ENCODE measurements at regions not wholly inside any gene's neighbourhood (a gene's known extent, or its start where the extent isn't known, plus 50 kb on each side); places are given as distances from the start of the nearest gene placed in this dataset.
"Not testable (repeated sequence)": the region's sequence is repeated elsewhere in the genome, so short reads cannot be mapped to it uniquely, and the experiment has no call there.

DNA sequence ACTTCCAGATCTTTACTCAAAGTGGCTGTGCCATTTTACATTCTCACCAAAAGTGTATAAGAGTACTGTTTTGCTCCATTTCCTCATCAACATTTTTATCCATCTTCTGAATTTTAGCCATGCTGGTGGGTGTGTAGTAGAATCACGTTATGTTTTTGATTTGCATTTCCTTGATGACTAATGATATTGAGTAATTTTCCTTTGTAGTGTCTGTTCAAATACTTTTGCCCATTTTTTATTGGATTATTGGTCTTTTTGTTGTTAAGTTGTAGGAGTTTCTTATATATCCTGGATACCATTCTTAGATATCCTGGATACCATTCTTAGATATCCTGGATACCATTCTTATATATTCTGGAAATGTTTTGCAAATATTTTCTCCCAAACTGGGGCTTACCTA lies 344.9 kb downstream of the LRRC3B start:
- DNase-seq = no peak

DNA sequence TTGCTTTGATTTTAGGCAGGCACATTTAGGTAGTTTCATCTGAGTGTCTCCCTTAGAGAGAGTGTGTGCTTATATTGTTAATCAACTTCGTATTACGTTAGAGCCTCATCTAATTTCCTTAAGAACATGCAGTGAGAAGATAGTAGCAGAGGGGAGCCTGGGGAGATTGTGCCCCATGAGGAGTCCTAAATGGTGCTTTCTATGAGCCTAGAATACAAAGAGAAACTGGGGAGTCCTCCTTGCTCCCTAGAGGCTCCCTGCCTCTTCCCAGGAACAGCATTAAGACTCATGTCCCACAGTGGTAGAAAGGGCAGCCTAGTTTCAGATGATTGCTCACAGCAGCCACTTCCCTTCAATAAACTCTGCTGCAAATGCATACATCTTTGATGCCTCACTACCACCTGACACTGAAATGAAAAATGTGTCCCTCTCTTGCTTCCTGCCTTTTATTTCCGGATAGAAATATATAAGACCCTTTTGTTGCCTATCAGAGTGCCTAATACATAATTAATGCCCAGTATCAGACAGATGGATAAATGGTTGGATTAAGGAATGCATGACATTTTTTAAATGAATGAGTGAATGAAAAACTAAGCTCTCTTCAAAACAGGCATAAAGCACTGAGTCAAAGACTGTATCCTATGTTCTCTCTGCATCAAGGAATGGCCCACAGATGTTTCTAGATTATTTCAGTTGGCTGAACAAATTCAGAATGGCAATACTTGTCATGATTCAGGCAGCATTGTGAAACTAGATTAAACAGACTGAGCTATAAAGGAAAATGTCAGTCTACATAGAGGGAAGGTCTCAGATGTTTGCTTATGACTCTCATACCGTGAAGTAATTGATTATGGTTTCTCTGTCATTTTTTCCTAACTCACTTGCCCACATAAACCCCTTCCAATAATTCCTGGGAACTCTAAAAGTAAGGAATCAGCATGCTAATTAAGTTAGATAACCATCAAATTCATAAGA lies 362.1 kb downstream of the LRRC3B start:
- no peak for DNase-seq

DNA sequence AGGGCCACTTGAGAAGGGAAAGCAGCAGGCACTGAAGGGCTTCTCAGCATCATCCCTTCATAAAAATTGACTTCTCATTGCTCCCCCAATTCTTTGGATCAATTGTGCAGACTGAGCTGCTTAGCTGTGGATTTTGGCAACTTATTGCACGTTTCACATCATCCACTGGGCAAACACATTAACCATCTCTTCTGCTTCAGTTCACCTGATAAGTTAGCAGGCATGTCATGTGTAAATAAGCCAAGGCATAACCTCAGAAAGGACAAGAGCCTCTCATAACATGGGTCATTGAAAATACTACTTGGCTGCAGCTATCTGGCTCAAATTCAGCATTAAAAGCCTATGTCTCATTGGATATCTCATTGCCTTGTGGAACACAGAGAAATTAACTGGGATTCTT lies 366.5 kb downstream of the LRRC3B start:
- DNase-seq = no peak

DNA sequence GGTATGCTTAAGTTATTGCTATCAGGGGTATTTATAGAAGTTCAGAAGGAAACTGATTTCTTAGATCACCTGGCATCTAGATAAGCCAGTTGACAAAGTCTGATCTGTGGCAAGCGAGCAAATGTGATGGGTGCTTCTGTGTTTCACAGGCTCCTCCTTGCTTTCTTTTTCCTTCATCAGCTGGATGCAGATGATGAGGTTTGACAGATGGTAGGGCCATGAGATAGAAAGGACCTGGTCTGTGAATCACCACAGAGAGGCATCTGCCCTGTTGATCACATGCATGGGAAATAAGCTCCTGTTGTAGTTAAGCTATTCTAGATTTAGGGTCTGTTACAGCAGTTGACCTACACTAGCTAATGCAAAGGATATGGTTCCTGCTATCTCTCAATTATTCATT lies 372.0 kb downstream of the NEK10 start:
- no peak for DNase-seq

DNA sequence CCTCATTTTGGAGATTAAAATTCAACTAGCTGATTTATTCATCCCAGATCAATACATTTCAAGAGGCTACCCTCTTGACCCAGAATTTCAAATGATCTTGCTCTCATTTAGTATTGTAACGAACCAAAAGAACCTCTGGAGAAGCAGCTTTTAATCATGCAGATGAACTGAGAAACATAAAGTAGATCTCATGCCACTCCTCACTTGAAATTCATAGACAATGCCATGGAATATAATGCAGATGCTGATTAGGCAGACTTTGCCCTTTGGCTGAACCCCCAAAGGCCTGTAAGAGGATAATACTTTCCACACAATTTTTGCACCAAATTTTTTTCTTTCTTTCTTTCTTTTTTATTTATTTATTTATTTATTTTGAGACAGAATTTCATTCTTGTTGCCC lies 358.3 kb downstream of the NEK10 start:
- DNase-seq = no peak

DNA sequence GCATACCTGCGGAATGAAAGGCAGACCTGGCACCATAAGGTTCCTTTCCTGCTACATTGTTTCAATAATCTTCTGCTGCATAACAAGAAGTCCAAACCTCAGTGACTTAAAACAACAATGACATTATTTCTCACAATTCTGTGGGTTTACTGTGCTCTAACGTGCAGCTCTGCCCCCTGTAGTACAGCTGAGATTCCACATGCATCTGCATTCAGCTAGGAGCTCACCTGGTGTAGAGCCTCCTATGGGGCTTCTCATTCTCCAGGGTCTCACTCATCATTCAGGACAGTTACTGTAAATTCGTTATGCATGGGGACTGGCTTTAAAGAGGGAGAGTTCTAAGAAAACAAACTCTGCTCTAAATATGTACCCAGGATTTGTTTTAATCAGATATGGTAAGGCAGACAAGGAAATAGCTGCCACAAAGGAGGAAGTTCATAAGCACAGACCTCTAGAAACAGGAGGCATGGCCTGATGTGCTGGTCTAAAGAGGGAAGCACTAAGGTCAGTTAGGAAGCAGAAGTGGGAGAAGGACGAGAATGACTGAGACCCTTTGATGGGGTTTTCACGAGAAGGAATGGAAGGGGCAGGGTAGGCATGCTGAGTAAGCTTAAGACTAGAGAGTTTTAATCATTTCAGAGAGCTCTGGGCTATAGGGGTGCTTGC lies 347.0 kb downstream of the NEK10 start:
- DNase-seq = no peak

DNA sequence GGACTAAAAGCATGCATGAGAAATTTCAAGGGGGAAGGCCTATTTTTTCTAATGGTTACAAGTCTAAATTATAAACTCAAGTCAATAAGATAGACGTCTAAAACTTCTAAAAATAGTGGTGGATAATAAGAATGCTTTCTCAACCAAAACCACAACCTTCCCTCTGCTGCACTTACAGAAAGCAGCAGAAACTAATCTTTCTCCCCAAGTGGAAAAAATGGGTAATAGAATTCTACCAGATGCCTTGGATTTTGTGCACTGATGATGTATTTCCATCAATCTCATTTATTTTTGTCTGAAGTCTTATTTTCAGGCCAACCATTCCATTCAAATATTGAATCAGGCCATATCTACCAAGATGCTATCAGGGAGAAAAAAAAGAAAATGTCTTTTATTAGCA lies 344.7 kb downstream of the NEK10 start:
- no peak for DNase-seq

DNA sequence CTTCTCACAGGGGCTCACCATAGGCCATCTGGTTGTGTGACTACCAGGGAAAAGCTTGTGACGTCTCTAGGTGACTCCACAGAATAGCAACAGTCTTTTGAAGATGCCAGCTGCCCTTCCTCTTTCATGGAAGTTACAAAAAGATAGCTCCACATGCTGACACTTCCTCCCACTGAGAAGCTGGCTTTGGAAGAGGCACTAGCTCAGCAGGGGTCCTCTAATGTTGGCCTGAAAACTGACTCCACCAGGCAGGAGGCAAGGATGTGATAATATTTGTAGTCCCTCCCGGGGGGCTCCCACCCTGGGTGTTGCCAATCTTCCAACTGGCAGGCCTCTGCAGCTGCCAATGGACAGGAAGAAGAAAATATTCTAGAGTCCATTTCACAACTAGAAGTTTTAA lies 343.5 kb downstream of the NEK10 start:
- no peak for DNase-seq

DNA sequence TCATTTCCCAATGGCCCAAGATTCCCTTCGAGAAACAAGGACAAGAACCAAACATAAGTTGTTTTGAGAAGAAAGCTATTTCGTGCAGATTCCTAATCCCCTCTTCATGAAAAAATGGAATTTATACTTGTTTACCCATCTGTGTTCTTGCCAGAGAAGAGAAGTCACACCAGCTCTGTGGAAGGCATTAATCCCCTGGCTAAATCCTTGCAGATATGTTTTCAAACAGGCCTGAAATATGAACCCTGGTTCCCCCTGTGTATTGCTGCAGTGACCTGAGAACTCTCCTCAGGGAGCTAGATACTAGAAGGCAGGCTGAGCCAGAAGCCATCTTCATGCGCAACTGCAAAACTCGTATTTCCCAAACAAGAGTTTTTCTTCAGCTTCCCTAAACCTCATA lies 337.7 kb downstream of the NEK10 start:
- no peak for DNase-seq

DNA sequence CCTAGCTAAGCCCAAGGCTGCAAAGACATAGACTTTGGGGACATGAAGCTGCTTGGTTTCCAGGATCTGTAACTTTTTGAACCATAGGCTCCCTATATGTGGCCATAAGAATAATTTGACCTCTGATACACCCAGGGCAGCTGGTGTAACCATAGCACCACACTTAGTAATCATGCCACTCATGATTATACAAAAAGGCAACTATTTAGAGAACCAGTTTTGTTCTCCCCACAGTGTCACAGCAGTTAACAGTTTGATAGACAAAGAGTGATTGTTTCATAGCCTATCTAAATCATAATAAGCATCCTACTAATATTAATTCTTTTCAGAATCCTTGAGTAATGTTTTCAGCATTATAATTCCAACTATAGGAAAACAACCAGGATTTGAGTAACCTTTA lies 334.9 kb downstream of the NEK10 start:
- DNase-seq = no peak

DNA sequence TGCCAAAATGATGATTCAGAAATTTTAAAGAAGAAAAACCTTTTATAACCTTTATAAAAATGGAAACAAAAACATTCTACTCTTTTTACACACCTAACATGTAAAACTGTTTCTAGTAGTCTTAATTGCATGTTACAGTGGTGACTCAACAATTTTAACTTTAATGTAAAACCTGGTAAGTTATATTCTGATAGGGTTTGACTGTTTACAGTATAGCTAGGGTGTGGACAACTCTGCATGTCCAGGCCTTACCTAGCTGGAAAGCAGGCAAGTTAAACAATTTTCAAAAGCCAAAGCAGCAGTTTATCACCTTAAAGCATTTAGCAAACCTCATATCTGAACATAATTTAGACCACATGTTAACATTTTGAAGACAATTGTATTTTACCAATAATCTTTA lies 328.5 kb downstream of the NEK10 start:
- DNase-seq = no peak

DNA sequence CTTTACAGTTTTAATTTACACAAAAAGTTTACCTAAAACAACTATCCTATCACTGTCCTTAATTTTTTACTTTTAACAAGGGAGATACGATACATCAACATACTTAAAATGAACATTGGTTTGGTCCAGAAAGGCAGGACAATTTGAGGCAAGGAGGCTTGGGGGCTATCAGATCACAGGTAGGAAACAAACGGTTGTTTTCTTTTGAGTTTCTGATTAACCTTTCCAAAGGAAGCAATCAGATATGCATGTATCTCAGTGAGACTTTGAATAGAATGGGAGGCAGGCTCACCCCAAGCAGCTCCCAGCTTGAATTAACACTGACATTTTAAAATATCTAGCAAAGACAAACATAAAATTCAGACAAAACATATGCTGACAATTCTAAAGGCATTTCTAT lies 326.6 kb downstream of the NEK10 start:
- not testable (repeated sequence) for DNase-seq

DNA sequence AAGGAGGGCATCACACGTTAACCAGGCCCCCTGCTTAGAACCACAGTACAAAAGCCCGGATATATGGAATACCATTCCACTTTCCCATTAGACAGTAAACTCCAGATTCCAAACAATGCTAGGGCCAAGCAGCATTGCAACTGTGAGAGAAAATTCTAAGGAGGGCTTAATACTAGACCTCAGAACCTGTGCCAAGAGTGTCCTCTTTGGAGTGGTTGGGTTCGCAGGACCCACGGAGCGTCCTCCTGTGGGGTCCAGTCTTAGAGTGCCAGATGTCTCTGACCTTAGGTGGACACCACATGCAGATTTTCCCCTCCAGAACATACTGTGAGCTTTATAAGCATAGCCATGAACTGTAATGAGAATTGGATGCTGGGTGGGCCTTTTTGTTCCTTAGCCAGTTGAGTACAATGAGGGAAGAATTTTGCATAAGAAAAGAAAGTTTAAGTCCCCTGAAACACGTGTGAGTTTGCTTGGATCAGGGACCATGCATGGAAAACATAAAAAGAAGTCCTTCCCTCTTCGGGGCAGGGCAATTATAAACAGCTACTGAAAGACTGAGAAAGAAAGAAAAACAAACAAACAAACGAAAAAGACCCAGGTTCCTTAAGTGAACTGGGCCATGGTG lies 325.7 kb downstream of the NEK10 start:
- no peak for DNase-seq

DNA sequence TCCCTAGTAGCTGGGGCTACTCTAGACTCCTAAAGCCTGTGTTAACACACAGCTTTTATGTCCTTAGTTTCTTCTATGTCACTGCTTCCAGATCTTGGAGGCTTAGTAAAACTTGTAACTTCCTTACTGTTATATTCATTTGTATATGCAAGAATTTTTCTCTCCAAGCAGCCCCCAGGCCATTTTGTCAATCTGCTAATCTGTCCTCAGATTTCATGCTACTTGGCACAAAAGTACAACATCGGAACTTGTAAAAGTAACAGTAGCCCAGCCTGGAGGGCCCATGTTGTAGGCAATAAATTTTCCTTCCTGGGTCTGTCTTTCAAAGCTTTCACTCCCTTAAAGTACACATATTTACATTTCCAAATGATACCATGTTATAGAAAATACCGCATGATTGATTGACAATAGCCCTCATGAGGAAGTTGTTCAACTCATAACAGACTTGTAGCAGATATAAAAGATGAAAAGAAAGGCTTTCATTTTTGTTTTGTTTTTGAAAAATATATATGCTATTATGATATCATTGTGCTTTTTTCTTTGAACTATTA lies 324.2 kb downstream of the NEK10 start:
- no peak for DNase-seq

DNA sequence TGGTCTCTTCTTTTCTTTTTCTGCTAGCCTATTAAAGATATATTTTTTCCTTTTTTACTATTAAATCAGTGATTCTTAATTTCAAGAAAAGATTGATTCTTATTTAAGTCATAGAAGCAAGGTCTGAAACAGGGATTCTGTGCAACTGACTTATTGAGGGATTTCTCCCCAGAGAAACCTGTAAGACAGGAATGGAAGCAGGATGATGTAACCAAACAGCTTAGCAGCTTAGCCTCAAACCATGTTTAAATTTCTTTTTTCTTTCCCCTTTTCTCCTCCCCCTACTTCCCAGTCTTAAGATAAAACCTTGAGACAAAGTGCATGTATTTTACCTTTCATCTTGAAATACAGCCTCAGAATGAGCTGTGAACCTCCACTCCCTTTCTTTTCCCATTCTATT lies 322.8 kb downstream of the NEK10 start:
- no peak for DNase-seq

DNA sequence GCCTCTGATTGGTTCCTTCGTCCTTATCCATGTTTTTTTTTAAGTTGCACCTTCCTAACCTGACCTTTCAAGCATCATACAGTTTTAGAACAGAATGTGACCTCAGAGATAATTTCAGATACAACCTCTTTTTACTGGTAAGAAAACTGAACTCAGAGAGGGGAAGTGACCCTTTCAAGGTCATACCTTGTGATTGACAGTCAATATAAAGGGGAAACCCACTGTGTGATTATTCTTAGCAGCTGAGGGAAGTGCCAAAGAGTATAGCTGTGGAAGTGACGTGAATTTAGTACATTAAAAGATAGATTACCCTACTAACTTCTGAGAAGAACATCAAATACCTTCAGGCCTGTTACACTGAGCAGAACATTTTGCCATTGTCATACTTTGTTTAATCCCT lies 319.4 kb downstream of the NEK10 start:
- DNase-seq = no peak

DNA sequence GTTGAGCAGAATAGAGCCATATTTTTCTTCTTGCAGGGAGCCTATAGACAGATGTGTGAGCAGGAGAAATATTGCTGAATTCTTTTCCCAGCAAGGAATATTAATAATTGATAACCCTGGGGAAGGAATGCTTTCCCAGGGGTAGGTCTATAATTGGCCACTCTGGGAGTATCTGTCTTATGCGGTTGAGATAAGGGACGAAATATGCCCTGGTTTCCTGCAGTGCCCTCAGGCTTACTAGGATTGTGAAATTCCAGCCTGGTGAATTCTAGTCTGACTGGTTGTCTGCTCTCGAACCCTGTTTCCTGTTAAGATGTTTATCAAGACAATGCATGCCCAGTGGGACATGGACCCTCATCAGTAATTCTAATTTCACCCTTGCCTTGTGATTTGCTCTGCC lies 317.7 kb downstream of the NEK10 start:
- not testable (repeated sequence) for DNase-seq

DNA sequence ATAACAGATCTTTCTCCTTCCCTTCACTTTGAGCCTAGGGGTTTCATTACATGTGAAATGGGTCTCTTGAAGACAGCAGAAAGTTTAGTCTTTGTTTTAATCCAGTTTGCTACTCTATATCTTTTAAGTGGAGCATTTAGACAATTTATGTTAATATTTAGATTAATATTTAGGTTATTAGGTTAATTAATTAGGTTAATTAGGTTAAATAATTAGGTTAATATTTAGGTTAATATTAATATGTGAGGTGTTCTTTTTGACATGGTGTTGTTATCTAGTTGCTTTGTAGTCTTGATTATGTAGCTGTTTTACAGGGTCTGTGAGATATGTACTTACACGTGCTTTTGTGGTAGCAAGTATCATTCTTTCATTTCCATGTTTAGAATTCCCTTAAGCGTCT lies 312.9 kb downstream of the NEK10 start:
- DNase-seq = no peak

DNA sequence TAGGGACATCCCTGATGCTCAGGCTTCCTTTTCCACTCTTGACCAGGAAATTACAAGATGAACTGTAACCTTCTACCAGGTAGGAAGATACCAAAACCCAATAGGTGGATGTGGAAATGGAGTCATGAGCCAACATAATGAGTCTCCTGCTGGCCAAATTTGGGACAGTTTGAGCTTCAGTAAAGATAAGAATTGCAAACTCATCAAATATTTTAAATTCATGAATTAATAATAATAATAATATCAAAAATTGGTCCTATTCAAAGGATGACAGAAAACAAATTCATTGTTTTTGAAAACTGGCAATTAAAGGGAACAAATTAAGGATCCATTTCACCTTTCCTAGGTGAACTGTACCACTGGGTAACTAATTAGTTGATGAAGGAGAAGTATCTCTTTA lies 309.7 kb downstream of the NEK10 start:
- DNase-seq = no peak
